DMS153 treated with DMSO at 0.1 percent for 48 hours (cell line): ENCODE measurements at regions not wholly inside any gene's neighbourhood (a gene's known extent, or its start where the extent isn't known, plus 50 kb on each side); places are given as distances from the start of the nearest gene placed in this dataset.
"Not testable (repeated sequence)": the region's sequence is repeated elsewhere in the genome, so short reads cannot be mapped to it uniquely, and the experiment has no call there.

ENCODE experiments used
- DNase-seq: peaks from one replicate; lab custom pipeline; 2025; ENCODE audit not compliant: unreplicated experiment; lab: John Stamatoyannopoulos, UW

- no peak for DNase-seq
These were observed 830.6 kb upstream of the SLITRK5 start for GRCh38 chr13:86840250-86841191.

GRCh38 chr13:86841264-86841663, 829.9 kb upstream of the SLITRK5 start:
- DNase-seq: no peak

DNA sequence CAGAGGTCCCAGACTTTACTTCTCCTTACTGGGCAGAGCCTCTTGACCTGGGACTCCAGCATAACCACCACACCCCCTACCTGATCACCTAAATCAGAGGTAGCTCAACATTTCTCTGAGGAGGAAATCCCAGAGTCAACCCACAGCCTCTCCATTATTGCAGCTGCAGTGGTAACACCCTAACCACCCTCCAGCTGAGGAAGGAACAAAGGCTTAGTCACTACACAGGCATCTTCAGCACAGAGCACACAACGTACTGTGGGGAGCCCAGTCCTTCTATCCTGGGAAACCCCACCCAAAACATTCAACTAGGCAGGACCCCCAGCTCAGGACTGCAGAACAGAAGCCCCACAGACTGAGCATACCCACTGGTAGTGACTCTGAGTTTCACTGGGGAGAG, 824.7 kb upstream of the SLITRK5 start:
- no peak for DNase-seq

- no peak for DNase-seq
These were observed 822.5 kb upstream of the SLITRK5 start for GRCh38 chr13:86848716-86849115.

DNA sequence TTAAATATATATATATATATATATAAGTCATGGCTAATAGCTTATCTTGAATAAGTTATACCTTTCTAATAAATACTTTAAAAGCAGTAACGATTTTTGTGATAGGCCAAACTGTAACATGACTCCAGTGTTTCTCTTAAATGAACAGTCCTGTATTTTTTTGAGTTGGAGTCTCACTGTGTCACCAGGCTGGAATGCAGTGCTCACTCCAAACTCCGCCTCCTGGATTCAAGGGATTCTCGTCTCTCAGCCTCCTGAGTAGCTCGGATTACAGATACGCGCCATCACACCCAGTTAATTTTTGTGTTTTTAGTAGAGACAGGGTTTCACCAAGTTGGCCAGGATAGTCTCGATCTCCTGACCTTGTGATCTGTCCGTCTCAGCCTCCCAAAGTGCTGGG, 814.2 kb upstream of the SLITRK5 start:
- no peak for DNase-seq

DNA sequence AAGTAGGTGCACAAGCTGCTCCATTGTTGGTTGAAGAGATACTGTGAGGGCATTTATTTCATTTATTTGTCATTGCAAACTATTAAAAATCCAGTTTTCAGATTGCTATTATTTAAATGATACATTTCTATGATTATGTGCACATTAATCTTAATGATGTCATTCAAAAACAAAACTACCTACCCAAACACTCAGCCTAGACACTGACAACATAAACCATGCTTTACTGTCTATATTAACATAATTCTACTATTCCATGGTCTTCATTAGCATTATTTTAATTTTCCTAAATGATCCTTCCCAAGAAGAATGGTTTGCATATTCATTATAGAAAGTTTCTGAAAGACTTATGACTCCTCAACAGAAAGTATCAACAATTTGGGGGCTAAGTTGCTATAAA, 813.0 kb upstream of the SLITRK5 start:
- no peak for DNase-seq

GRCh38 chr13:86862137-86862536, 809.0 kb upstream of the SLITRK5 start:
- DNase-seq: no peak

DNA sequence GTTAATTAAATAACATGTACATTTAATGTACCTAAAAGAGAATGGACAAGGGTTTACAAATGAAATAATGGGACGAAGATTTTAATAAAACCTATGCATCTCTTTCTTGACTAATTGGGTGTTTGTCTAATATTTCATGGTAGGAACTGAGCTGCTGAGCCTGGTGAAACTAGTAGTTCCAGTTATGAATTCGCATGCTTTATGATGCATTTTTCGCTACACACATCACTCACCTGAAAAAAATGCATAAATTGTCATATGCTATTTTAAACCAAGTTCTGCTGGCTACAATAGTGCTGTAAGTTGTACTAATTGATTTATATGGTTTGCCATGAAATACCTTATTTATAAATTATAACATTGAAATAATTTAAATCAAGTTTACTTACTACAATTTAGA, 806.8 kb upstream of the SLITRK5 start:
- no peak for DNase-seq

DNA sequence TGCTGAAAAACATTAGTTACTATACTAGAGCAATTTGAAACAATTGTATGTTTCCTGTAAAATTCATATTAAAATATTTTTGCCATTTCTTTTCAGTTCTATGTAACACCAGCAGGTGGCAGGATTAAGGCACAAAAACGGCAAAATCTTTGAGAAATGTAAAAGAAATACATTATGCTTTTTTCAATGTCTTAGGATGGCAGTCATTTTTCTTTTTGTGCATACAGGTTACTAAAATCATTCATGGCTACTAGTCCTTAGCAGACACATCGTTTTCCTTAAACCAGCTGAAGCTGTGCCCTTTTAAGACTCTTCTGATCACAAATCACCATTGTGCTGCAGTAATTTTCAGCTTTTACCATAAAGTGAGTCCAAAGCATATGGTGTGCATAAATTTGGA, 800.7 kb upstream of the SLITRK5 start:
- peak; percentile 4 for DNase-seq

GRCh38 chr13:86877441-86877840, 793.7 kb upstream of the SLITRK5 start:
- DNase-seq: no peak

- no peak for DNase-seq
These were observed 792.4 kb upstream of the SLITRK5 start for GRCh38 chr13:86878781-86879180.

- DNase-seq: no peak
These were observed 789.8 kb upstream of the SLITRK5 start for GRCh38 chr13:86881390-86881789.

DNA sequence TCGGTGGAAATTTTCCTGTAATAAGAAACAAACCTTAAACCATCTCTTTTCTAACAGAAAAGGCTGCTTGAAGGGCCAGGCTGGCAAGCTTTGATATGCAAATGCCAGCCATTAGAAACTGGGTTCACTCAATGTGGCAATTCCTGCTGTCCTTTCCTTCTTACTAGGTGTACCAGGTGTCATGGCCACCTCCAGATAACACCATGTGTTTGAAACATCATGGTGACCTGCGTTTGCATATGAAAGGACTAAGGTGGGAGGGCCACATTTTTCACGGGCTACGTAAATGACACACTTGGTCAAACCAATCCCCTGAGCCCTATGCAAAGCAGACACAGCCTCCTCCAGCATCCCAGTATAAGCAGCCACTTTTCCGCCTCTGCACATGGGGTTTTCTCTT, 789.1 kb upstream of the SLITRK5 start:
- DNase-seq: no peak

DNA sequence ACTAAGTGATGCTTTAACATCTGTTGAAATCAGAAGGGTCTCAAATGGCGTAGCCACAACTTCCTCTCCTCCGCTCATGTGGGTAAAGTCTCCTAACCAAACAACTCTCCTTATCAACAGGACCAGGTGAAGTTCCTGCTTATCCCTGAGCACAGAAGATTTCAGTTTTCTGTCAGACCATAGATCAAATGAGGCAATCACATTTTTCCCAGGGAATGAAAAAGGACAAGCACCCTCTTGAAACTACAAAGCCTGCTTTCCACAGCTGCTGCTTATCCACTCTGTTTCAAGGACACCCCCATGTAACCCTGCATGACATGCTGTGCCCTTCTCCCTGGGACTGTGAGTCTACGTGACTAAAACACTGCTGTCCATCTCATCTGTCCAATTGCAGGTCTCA, 788.3 kb upstream of the SLITRK5 start:
- DNase-seq: no peak

DNA sequence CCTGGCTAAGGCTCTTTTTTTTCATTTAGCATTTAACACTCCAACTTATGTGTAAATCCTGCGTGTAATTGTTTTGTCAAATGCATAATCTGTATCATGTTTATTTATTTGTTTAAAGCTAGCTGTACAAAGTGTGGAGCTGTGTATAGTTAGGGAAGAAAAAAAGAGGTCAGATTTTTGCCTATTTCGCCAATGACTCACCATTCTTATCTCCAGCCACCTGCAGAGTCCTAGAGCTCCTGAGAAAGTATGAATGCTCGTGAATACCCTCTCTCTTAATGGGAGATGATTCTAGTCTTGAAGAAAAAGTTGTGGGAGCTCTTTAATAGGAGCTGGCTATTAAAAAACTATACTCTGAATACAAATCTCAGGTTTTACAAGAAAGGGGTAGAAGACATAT, 778.8 kb upstream of the SLITRK5 start:
- no peak for DNase-seq

DNA sequence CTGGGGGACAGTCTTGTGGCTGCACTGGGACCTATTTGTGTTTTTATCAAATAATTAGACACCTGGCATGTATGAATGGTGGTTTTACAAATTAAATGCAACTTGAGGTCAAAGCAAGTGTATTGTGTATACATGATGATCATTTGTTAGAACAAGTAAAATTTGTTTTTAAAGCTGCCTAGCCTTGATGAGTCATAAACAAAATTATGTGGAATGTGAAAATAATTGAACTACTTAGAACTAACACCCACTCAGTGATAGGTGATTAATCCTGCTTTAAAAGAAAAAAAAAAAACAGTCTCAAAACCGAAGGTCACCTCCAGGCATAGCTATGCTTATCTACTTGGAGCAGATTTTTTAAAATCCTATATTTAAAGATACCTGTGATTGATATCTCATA, 770.3 kb upstream of the SLITRK5 start:
- DNase-seq: no peak

GRCh38 chr13:86906127-86906874, 764.9 kb upstream of the SLITRK5 start:
- no peak for DNase-seq

GRCh38 chr13:86907156-86907555, 764.0 kb upstream of the SLITRK5 start:
- DNase-seq: no peak

DNA sequence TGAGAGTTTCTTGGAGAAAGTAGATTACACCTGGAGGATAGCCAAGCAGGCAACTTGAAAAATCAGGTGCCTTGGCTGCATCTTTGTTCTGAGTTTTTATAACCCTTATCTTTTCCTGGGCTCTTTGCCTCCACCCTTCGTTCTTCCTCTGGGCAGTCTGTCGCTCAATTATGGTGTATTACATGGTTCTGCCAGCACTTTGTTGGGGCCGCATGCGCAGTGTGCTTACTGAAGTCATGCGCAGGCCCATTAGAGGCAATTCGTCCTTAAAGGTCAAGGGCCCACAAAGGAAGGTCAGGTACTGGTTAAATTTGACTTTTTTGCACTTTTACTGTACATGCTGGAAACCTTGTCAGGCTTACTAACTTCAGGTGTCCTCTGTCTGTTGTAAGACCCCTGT, 761.9 kb upstream of the SLITRK5 start:
- DNase-seq: no peak

DNA sequence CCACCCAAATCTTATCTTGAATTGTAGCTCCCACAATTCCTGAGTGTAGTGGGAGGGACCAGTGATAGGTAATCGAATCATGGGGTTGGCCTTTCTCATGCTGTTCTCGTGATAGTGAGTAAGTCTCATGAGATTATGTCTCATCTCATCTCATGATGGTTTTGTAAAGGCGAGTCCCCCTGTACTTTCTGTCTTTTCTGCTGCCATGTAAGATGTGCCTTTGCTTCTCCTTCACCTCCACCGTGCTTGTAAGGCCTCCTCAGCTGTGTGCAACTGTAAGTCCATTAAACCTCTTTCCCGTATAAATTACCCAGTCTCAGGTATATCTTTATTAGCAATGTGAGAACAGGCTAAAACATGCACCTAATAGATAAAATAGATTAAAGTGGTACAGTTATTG, 756.4 kb upstream of the SLITRK5 start:
- DNase-seq: no peak

DNA sequence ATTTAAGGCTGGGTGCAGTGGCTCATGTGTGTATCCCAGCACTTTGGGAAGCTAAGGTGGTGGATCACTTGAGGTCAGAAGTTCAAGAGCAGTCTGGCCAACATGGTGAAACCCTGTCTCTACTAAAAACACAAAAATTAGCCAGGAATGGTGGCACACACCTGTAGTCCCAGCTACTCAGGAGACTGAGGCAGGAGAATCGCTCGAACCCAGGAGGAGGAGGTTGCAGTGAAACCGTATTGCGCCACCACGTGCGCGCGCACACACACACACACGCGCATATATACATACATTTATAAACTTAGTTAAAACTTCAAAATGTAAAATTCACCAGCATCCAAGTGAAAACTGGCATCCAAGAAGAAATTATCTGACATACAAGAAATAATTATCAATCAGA, 753.7 kb upstream of the SLITRK5 start:
- DNase-seq: not testable (repeated sequence)

DNA sequence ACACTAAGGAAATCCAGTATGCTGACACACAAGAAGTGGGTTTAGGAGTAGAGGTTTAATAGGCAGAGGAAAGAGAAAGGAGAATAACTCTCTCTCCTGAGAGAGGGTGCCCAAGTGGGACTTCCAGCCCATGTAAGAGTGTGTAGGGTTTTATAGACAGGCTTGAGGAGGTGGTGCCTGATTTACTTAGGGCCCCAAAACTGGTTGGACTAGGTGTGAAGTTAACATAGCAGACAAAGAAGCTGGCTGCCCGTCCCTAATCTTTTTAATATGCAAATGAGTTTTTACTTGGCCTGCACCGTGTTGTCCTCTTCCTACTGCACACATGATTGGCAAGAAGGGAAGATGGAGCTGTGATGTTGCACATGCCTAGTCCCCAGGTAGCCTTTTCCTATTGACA, 752.5 kb upstream of the SLITRK5 start:
- DNase-seq: no peak
